Ishikawa (cell line): ENCODE measurements at regions not wholly inside any gene's neighbourhood (a gene's known extent, or its start where the extent isn't known, plus 50 kb on each side); places are given as distances from the start of the nearest gene placed in this dataset.

Experiments used
- CEBPB ChIP-seq: IDR thresholded peaks from 2 replicates; pipeline ENCODE4 v1.6.1; 2012
- CREB1 ChIP-seq: IDR thresholded peaks from 2 replicates; pipeline ENCODE4 v1.6.1; 2012; ENCODE audit warnings: low read depth
- EGR1 ChIP-seq: IDR thresholded peaks from 2 replicates; pipeline ENCODE4 v1.6.1; 2012
- EP300 ChIP-seq: IDR thresholded peaks from 2 replicates; pipeline ENCODE4 v1.6.1; 2012; ENCODE audit warnings: borderline replicate concordance
- FOXM1 ChIP-seq: IDR thresholded peaks from 2 replicates; pipeline ENCODE4 v1.6.1; 2012; ENCODE audit warnings: low read depth, borderline replicate concordance
- MAX ChIP-seq: IDR thresholded peaks from 2 replicates; pipeline ENCODE4 v1.6.1; 2012
- NFIC ChIP-seq: IDR thresholded peaks from 2 replicates; pipeline ENCODE4 v1.6.1; 2012
- RAD21 ChIP-seq: IDR thresholded peaks from 2 replicates; pipeline ENCODE4 v1.6.1; 2012; ENCODE audit warnings: low read depth
- REST ChIP-seq: IDR thresholded peaks from 2 replicates; pipeline ENCODE4 v1.6.1; 2012; ENCODE audit warnings: low read depth, mild to moderate bottlenecking
- TAF1 ChIP-seq: IDR thresholded peaks from 2 replicates; pipeline ENCODE4 v1.6.1; 2012; ENCODE audit warnings: low read depth, mild to moderate bottlenecking
- TCF12 ChIP-seq: IDR thresholded peaks from 2 replicates; pipeline ENCODE4 v1.6.1; 2012; ENCODE audit warnings: low read depth
- TEAD4 ChIP-seq: IDR thresholded peaks from 2 replicates; pipeline ENCODE4 v1.6.1; 2012
- USF1 ChIP-seq: IDR thresholded peaks from 2 replicates; pipeline ENCODE4 v1.6.1; 2012
- YY1 ChIP-seq: IDR thresholded peaks from 2 replicates; pipeline ENCODE4 v1.6.1; 2012; ENCODE audit warnings: low read depth
- ZBTB7A ChIP-seq: IDR thresholded peaks from 2 replicates; pipeline ENCODE4 v1.6.1; 2012; ENCODE audit warnings: low read depth

GRCh38 chr1:74834261-74834660 is 101.3 kb downstream of the TYW3 start:
- TF ChIP-seq YY1 (no peak), EP300 (no peak), CEBPB (no peak), TCF12 (no peak), TAF1 (no peak), NFIC (no peak), RAD21 (no peak), TEAD4 (no peak), MAX (no peak), USF1 (no peak), FOXM1 (no peak), CREB1 (no peak), EGR1 (no peak), REST (no peak), ZBTB7A (no peak)

- no peak for TF ChIP-seq RAD21
- no peak for TF ChIP-seq YY1
- no peak for TF ChIP-seq EGR1
- no peak for TF ChIP-seq TEAD4
- TF ChIP-seq ZBTB7A = no peak
- TF ChIP-seq CREB1 = no peak
- TF ChIP-seq TCF12 = no peak
- TF ChIP-seq CEBPB = no peak
- no peak for TF ChIP-seq FOXM1
- TF ChIP-seq USF1 = no peak
- no peak for TF ChIP-seq TAF1
- no peak for TF ChIP-seq NFIC
- no peak for TF ChIP-seq MAX
- no peak for TF ChIP-seq EP300
- TF ChIP-seq REST = no peak
Measured at GRCh38 chr1:74835051-74835450, 102.1 kb downstream of the TYW3 start.

GRCh38 chr1:74842726-74843125 is 109.8 kb downstream of the TYW3 start:
- TF ChIP-seq EGR1 = no peak
- TF ChIP-seq NFIC = no peak
- no peak for TF ChIP-seq MAX
- TF ChIP-seq YY1 = no peak
- TF ChIP-seq TAF1 = no peak
- no peak for TF ChIP-seq FOXM1
- TF ChIP-seq RAD21 = no peak
- no peak for TF ChIP-seq ZBTB7A
- TF ChIP-seq TCF12 = no peak

- TF ChIP-seq EGR1 (no peak), CEBPB (no peak), RAD21 (no peak), TCF12 (no peak), EP300 (no peak), NFIC (no peak)
Measured at GRCh38 chr1:74847715-74848114, 114.8 kb downstream of the TYW3 start.

GRCh38 chr1:74853756-74854155 is 120.8 kb downstream of the TYW3 start:
- TF ChIP-seq CEBPB (no peak), EP300 (no peak), CREB1 (no peak), USF1 (no peak), RAD21 (no peak), TEAD4 (no peak)

GRCh38 chr1:74856174-74856573 is 123.2 kb downstream of the TYW3 start:
- no peak for TF ChIP-seq NFIC
- no peak for TF ChIP-seq TAF1
- no peak for TF ChIP-seq REST
- TF ChIP-seq YY1 = no peak
- TF ChIP-seq FOXM1 = no peak
- no peak for TF ChIP-seq CEBPB
- no peak for TF ChIP-seq EGR1
- TF ChIP-seq TCF12 = no peak
- no peak for TF ChIP-seq TEAD4
- no peak for TF ChIP-seq CREB1
- TF ChIP-seq ZBTB7A = no peak
- TF ChIP-seq MAX = no peak
- TF ChIP-seq EP300 = no peak
- no peak for TF ChIP-seq RAD21
- TF ChIP-seq USF1 = no peak
